Pancreas (tissue), 10 donors: ENCODE measurements at regions not wholly inside any gene's neighbourhood (a gene's known extent, or its start where the extent isn't known, plus 50 kb on each side); places are given as distances from the start of the nearest gene placed in this dataset.
A peak's percentile ranks its signal among the peaks of the same experiment; 100 is the strongest.
"Not testable (repeated sequence)": the region's sequence is repeated elsewhere in the genome, so short reads cannot be mapped to it uniquely, and the experiment has no call there.

Source experiments
- ATAC-seq, 4 donors: fragments of 200-7000 bp; cut with Tn5 transposase; one replicate each; pipeline versions ENCODE4 v1.8.0 to v1.9.1; 2020; ENCODE audit warnings: mild to moderate bottlenecking in 4 of 4, moderate library complexity in 4 of 4
- DNase-seq, 6 donors: peaks; one replicate each; pipeline ENCODE4 v3.0.0-alpha.2; 2020
- FAIRE-seq: peaks from 2 replicates; lab custom pipeline; 2012; peaks lifted over from hg19 to GRCh38; lab: Jason Lieb, UNC
- H3K27ac ChIP-seq, 4 donors: fragments of 200-600 bp; sonication (generic); 1 replicate in 3 of 4; 2 replicates in 1 of 4; pipeline versions ENCODE4 v1.5.0 to v1.8.0; 2020
- H3K27me3 ChIP-seq, 4 donors: fragments of 200-600 bp; one replicate each; pipeline ENCODE4 v1.8.0; 2021
- H3K36me3 ChIP-seq, 3 donors: fragments of 200-600 bp; sonication (generic) in 1 of 3; one replicate each; pipeline versions ENCODE4 v1.5.0 to v1.8.0; 2020 to 2021
- H3K4me1 ChIP-seq, 3 donors: fragments of 200-600 bp; one replicate each; pipeline ENCODE4 v1.8.0; 2021
- H3K4me3 ChIP-seq, 4 donors: fragments of 200-600 bp; sonication (generic) in 2 of 4; one replicate each; pipeline versions ENCODE4 v1.5.0 to v1.8.0; 2020 to 2021
- H3K9me3 ChIP-seq, 4 donors: fragments of 200-600 bp; one replicate each; pipeline ENCODE4 v1.8.0; 2021
- WGBS, 2 donors: extraction: QIAGEN DNeasy Blood & Tissue Kit; methylation state at CpG; one replicate each; pipeline ENCODE4 v1.1.7; 2013; 5-methylcytosine and 5-hydroxymethylcytosine counted together
- intact Hi-C, 3 donors: fragments of 100-400 bp; cut with DNase I; formaldehyde crosslinking; loops; one replicate each; pipeline versions ENCODE4 v1.11.1 to v1.14.2; 2022
- TF ChIP-seq, protein P1 (sequence below), 4 donors: fragments of 200-600 bp; sonication (generic) in 3 of 4; IDR thresholded peaks; one replicate each; pipeline versions ENCODE4 v1.5.0 to v1.8.0; 2021; ENCODE audit warnings: antibody characterized with exemption in 4 of 4
- donor health status: healthy with polysubstance abuse.
- donor health status: DM: no; HTN: no; CAD: no; lungs with moderate emphysema.
- donor health status: DM: no; HTN: no; CAD: no.
- donor health status: control.
- donor health status: control.
- donor health status: Bipolar disorder and iron deficiency.
- donor health status: DM: yes; HTN: yes; CAD: no.
- donor health status: DM: no; HTN: no; CAD: no.
- donor health status: DM: no; HTN: no; CAD: no.
- donor health status: DM: yes; HTN: yes; CAD: no.

DNA sequence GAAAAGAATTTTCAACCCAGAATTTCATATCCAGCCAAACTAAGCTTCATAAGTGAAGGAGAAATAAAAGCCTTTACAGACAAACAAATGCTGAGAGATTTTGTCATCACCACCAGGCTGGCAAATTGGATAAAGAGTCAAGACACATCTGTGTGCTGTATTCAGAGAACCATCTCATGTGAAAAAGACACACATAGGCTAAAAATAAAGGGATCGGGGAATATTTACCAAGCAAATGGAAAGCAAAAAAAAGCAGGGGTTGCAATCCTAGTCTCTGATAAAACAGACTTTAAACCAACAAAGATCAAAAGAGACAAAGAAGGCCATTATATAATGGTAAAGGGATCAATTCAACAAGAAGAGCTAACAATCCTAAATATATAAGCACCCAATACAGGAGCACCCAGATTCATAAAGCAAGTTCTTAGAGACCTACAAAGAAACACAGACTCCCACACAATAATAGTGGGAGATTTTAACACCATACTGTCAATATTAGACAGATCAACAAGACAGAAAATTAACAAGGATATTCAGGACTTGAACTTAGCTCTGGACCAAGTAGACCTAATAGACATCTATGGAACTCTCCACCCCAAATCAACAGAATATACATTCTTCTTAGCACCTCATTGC, 55.9 kb upstream of the ACSM6 start:
- intact Hi-C loops: loop anchor here in 1 of 3 donors (10.0 kb wide), 1 partner anchor 227 kb away; no protein-coding TSS in a partner anchor
- WGBS, 2 donors: 33 to 42% methylated on average over 1 of the region's 1 CpG
- DNase-seq, H3K4me3 ChIP-seq, ATAC-seq, H3K36me3 ChIP-seq, H3K27ac ChIP-seq, H3K9me3 ChIP-seq, H3K4me1 ChIP-seq, H3K27me3 ChIP-seq, FAIRE-seq: not testable (repeated sequence)

DNA sequence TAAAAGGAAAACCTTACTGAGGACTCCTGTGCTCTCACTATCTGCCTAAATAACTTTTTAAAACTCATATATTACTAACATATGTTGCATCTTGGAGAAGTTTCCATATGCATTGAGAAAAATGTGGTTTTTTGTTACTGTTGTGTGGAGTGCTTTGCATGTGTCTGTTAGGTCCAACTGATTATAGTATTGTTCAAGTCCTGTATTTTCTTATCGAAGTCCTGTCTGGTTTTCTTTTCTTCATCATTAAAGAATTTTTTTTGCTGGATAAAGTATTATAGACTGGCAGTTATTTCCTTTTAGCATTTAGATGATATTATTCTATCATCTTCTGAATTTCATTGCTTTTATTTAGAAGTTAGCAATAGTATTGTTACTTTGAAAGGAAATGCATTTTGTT, 59.5 kb upstream of the ACSM6 start:
- H3K36me3 ChIP-seq: no peaks in the 10 kb centered on the region
- no peaks in the 10 kb centered on the region for H3K9me3 ChIP-seq
- intact Hi-C loops: loop anchor here in 1 of 3 donors (10.0 kb wide), 1 partner anchor 230 kb away; no protein-coding TSS in a partner anchor
- ATAC-seq (no peak), DNase-seq (no peak), FAIRE-seq (no peak)
- no peak overlapping the region for H3K27ac ChIP-seq
- no peaks in the 10 kb centered on the region for H3K27me3 ChIP-seq
- WGBS, 2 donors: 84 to 95% methylated on average over 1 of the region's 1 CpG
- TF ChIP-seq, protein P1, sequence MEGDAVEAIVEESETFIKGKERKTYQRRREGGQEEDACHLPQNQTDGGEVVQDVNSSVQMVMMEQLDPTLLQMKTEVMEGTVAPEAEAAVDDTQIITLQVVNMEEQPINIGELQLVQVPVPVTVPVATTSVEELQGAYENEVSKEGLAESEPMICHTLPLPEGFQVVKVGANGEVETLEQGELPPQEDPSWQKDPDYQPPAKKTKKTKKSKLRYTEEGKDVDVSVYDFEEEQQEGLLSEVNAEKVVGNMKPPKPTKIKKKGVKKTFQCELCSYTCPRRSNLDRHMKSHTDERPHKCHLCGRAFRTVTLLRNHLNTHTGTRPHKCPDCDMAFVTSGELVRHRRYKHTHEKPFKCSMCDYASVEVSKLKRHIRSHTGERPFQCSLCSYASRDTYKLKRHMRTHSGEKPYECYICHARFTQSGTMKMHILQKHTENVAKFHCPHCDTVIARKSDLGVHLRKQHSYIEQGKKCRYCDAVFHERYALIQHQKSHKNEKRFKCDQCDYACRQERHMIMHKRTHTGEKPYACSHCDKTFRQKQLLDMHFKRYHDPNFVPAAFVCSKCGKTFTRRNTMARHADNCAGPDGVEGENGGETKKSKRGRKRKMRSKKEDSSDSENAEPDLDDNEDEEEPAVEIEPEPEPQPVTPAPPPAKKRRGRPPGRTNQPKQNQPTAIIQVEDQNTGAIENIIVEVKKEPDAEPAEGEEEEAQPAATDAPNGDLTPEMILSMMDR (IDR thresholded peaks at IDR 0.05): no peak
- H3K4me1 ChIP-seq: peaks cover 0 to 3% (median 0%) of the 10 kb centered on the region in 3 donors
- H3K4me3 ChIP-seq: no peak overlapping the region

- no peak for DNase-seq
- TF ChIP-seq, protein P1 (IDR thresholded peaks at IDR 0.05): no peak
- Histone ChIP-seq H3K27ac (no peak overlapping the region), H3K36me3 (no peaks in the 10 kb centered on the region), H3K27me3 (no peaks in the 10 kb centered on the region), H3K4me3 (no peak overlapping the region), H3K9me3 (no peaks in the 10 kb centered on the region), H3K4me1 (peaks cover 0 to 3% (median 0%) of the 10 kb centered on the region in 3 donors)
- intact Hi-C loops: loop anchor here in 1 of 3 donors (10.0 kb wide), 1 partner anchor 231 kb away; no protein-coding TSS in a partner anchor
- ATAC-seq: no peak
- WGBS, 2 donors: 86 to 89% methylated on average over 2 of the region's 2 CpGs
- FAIRE-seq: no peak
Observed at GRCh38 chr10:95133997-95134396, 60.0 kb upstream of the ACSM6 start.

DNA sequence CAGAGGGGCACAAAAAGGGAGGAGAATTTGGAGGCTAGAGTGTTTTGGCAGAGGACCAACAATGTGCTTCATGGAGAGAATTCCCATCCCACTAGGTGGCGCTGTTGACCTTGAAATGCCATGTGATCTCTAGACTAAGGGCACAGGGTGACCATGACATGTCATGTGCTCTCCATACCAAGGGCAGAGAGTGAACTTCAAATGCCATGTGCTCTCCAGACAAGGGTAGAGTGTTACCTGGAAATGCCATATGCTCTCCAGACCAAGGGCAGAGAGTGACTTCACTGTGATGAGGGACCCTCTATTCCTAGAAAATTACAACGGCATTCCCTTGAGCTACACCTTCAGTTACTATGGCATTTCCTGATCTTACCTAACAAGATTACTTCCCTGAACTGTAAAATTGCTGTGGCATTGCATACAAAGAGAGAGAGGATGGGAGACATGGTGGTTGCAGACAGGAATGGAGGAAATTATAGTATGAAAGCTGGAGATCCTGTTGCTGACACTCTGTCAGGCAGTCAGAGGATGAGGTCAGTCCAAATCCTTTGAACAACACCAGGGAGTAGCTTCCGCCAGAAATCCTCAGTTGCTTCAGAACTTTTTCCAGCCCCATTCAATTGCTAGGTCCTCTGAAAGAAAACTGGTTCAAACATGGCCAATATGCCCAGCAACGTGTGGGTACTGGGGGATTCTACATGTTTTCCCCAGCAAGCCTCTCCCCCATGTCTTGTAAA, 60.9 kb upstream of the ACSM6 start:
- intact Hi-C loops: loop anchor here in 1 of 3 donors (10.0 kb wide), 1 partner anchor 232 kb away; no protein-coding TSS in a partner anchor
- ATAC-seq: peak; percentile 92 to 100 (median 98)
- Histone ChIP-seq H3K36me3 (no peaks in the 10 kb centered on the region), H3K4me1 (no peaks in the 10 kb centered on the region), H3K4me3 (no peak overlapping the region), H3K27me3 (no peaks in the 10 kb centered on the region), H3K9me3 (no peaks in the 10 kb centered on the region), H3K27ac (no peak overlapping the region)
- 62 to 65% methylated on average over 4 of the region's 4 CpGs for WGBS, 2 donors
- FAIRE-seq: no peak
- DNase-seq: peak; percentile 35 to 90 (median 82)
- TF ChIP-seq, protein P1 (IDR thresholded peaks at IDR 0.05): peak; percentile 64 to 73 (median 69)

- not testable (repeated sequence) for FAIRE-seq, H3K4me1 ChIP-seq, H3K9me3 ChIP-seq, ATAC-seq, H3K4me3 ChIP-seq, H3K36me3 ChIP-seq, H3K27ac ChIP-seq, H3K27me3 ChIP-seq, DNase-seq
- WGBS, 2 donors: 95 to 100% methylated on average over 2 of the region's 2 CpGs
- intact Hi-C loops: loop anchor here in 1 of 3 donors (10.0 kb wide), 1 partner anchor 234 kb away; no protein-coding TSS in a partner anchor
Observed at GRCh38 chr10:95130429-95130828, 61.1 kb upstream of the CYP2C8 start.
